Subcutaneous abdominal adipose tissue (tissue), 5 donors: ENCODE measurements at regions not wholly inside any gene's neighbourhood (a gene's known extent, or its start where the extent isn't known, plus 50 kb on each side); places are given as distances from the start of the nearest gene placed in this dataset.

ENCODE experiments used
- H3K27ac ChIP-seq: one replicate; pipeline ENCODE4 v1.7.0; 2013; ENCODE audit warnings: low read depth, mild to moderate bottlenecking, inconsistent platforms, low read length, moderate library complexity
- H3K27me3 ChIP-seq, 5 donors: one replicate each; pipeline ENCODE4 v1.7.0; 2013; ENCODE audit warnings: low read length in 5 of 5, inconsistent platforms in 1 of 5; ENCODE audit not compliant: control insufficient read depth in 5 of 5, insufficient read depth in 4 of 5
- H3K36me3 ChIP-seq, 5 donors: one replicate each; pipeline ENCODE4 v1.7.0; 2013; ENCODE audit warnings: low read length in 5 of 5; ENCODE audit not compliant: control insufficient read depth in 5 of 5, insufficient read depth in 5 of 5
- H3K4me1 ChIP-seq, 5 donors: one replicate each; pipeline ENCODE4 v1.7.0; 2013; ENCODE audit warnings: low read length in 5 of 5, mild to moderate bottlenecking in 3 of 5, moderate library complexity in 1 of 5; ENCODE audit not compliant: control insufficient read depth in 5 of 5, insufficient read depth in 5 of 5
- H3K4me3 ChIP-seq, 5 donors: one replicate each; pipeline ENCODE4 v1.7.0; 2013; ENCODE audit warnings: low read length in 5 of 5, low read depth in 1 of 5
- H3K9ac ChIP-seq, 5 donors: one replicate each; pipeline ENCODE4 v1.7.0; 2013; ENCODE audit warnings: low read length in 5 of 5, mild to moderate bottlenecking in 4 of 5, moderate library complexity in 3 of 5
- H3K9me3 ChIP-seq, 5 donors: one replicate each; pipeline ENCODE4 v1.7.0; 2013; ENCODE audit warnings: low read length in 5 of 5; ENCODE audit not compliant: control insufficient read depth in 5 of 5
- donor health status: healthy.
- donor health status: healthy.
- donor health status: healthy.
- donor health status: healthy.
- donor health status: healthy.

- Histone ChIP-seq H3K27me3 (no peaks in the 10 kb centered on the region), H3K36me3 (no peaks in the 10 kb centered on the region), H3K9ac (no peak overlapping the region), H3K27ac (no peak overlapping the region), H3K9me3 (no peaks in the 10 kb centered on the region), H3K4me3 (no peak overlapping the region), H3K4me1 (no peaks in the 10 kb centered on the region)
These were observed 372.3 kb downstream of the DNAH5 start for GRCh38 chr5:13572163-13572562.

GRCh38 chr5:13569090-13569715 lies 375.3 kb downstream of the DNAH5 start:
- Histone ChIP-seq H3K36me3 (no peaks in the 10 kb centered on the region), H3K4me3 (no peak overlapping the region), H3K9me3 (no peaks in the 10 kb centered on the region), H3K27me3 (no peaks in the 10 kb centered on the region), H3K4me1 (peaks cover 0 to 3% (median 0%) of the 10 kb centered on the region in 5 donors), H3K9ac (no peak overlapping the region), H3K27ac (no peak overlapping the region)

GRCh38 chr5:13567819-13568218 lies 376.7 kb downstream of the DNAH5 start:
- H3K4me3 ChIP-seq, result no peak overlapping the region
- peaks cover 0 to 3% (median 0%) of the 10 kb centered on the region in 5 donors for H3K4me1 ChIP-seq
- H3K27ac ChIP-seq, result no peak overlapping the region
- no peak overlapping the region for H3K9ac ChIP-seq
- no peaks in the 10 kb centered on the region for H3K36me3 ChIP-seq
- H3K27me3 ChIP-seq, result no peaks in the 10 kb centered on the region
- H3K9me3 ChIP-seq, result peaks cover 0 to 3% (median 0%) of the 10 kb centered on the region in 5 donors

GRCh38 chr5:13566871-13567339 lies 377.6 kb downstream of the DNAH5 start:
- H3K4me3 ChIP-seq, result no peak overlapping the region
- H3K4me1 ChIP-seq, result peaks cover 0 to 3% (median 0%) of the 10 kb centered on the region in 5 donors
- no peaks in the 10 kb centered on the region for H3K36me3 ChIP-seq
- H3K27ac ChIP-seq, result no peak overlapping the region
- no peak overlapping the region for H3K9ac ChIP-seq
- H3K27me3 ChIP-seq, result no peaks in the 10 kb centered on the region
- H3K9me3 ChIP-seq, result peaks cover 0 to 3% (median 0%) of the 10 kb centered on the region in 5 donors

- no peak overlapping the region for H3K9ac ChIP-seq
- no peaks in the 10 kb centered on the region for H3K4me1 ChIP-seq
- H3K36me3 ChIP-seq, result no peaks in the 10 kb centered on the region
- no peak overlapping the region for H3K27ac ChIP-seq
- H3K27me3 ChIP-seq, result no peaks in the 10 kb centered on the region
- peaks cover 0 to 4% (median 0%) of the 10 kb centered on the region in 5 donors for H3K9me3 ChIP-seq
- no peak overlapping the region for H3K4me3 ChIP-seq
These were observed 386.1 kb downstream of the DNAH5 start for GRCh38 chr5:13558408-13558807.

- Histone ChIP-seq H3K36me3 (no peaks in the 10 kb centered on the region), H3K27ac (no peak overlapping the region), H3K27me3 (no peaks in the 10 kb centered on the region), H3K4me1 (no peaks in the 10 kb centered on the region), H3K4me3 (no peak overlapping the region), H3K9me3 (peaks cover 0 to 6% (median 0%) of the 10 kb centered on the region in 5 donors), H3K9ac (no peak overlapping the region)
These were observed 390.6 kb downstream of the DNAH5 start for GRCh38 chr5:13553896-13554295.

GRCh38 chr5:13552361-13552760 lies 392.1 kb downstream of the DNAH5 start:
- Histone ChIP-seq H3K9ac (no peak overlapping the region), H3K9me3 (peaks cover 0 to 6% (median 0%) of the 10 kb centered on the region in 5 donors), H3K36me3 (no peaks in the 10 kb centered on the region), H3K4me1 (no peaks in the 10 kb centered on the region), H3K27ac (no peak overlapping the region), H3K4me3 (no peak overlapping the region), H3K27me3 (no peaks in the 10 kb centered on the region)

GRCh38 chr5:13551645-13552044 lies 392.8 kb downstream of the DNAH5 start:
- no peak overlapping the region for H3K4me3 ChIP-seq
- H3K27me3 ChIP-seq, result no peaks in the 10 kb centered on the region
- no peaks in the 10 kb centered on the region for H3K4me1 ChIP-seq
- H3K9me3 ChIP-seq, result peaks cover 0 to 6% (median 0%) of the 10 kb centered on the region in 5 donors
- no peak overlapping the region for H3K9ac ChIP-seq
- no peaks in the 10 kb centered on the region for H3K36me3 ChIP-seq
- H3K27ac ChIP-seq, result no peak overlapping the region

- Histone ChIP-seq H3K9me3 (peaks cover 0 to 6% (median 2%) of the 10 kb centered on the region in 5 donors), H3K27me3 (no peaks in the 10 kb centered on the region), H3K9ac (no peak overlapping the region), H3K36me3 (no peaks in the 10 kb centered on the region), H3K27ac (no peak overlapping the region), H3K4me1 (no peaks in the 10 kb centered on the region), H3K4me3 (no peak overlapping the region)
These were observed 404.2 kb downstream of the DNAH5 start for GRCh38 chr5:13540168-13540750.

- Histone ChIP-seq H3K4me1 (no peaks in the 10 kb centered on the region), H3K4me3 (no peak overlapping the region), H3K9ac (no peak overlapping the region), H3K27ac (no peak overlapping the region), H3K27me3 (no peaks in the 10 kb centered on the region), H3K36me3 (no peaks in the 10 kb centered on the region), H3K9me3 (peaks cover 0 to 2% (median 0%) of the 10 kb centered on the region in 5 donors)
These were observed 407.6 kb downstream of the DNAH5 start for GRCh38 chr5:13536933-13537332.
